ENCODE measurements at regions not wholly inside any gene's neighbourhood (a gene's known extent, or its start where the extent isn't known, plus 50 kb on each side); places are given as distances from the start of the nearest gene placed in this dataset.

DNA sequence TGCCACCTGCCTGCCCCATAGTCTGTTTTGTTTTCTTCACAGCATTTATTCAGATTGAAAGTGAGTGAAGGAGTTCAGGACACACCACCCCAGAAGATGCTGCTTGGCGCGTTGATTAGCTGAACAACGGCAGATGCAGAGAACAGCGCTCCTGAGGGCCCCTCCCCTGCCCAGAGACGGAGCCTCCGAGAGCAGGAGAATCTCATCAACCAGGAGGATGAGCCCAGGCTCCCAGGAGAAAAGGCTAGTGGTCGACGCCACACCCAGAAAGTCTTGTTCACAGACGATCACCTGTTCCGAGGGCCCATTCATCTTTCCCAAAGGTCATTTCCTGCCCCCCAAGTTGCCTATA, 180.4 kb upstream of the PPP1R26 start:
- DNase-seq: no peak

DNA sequence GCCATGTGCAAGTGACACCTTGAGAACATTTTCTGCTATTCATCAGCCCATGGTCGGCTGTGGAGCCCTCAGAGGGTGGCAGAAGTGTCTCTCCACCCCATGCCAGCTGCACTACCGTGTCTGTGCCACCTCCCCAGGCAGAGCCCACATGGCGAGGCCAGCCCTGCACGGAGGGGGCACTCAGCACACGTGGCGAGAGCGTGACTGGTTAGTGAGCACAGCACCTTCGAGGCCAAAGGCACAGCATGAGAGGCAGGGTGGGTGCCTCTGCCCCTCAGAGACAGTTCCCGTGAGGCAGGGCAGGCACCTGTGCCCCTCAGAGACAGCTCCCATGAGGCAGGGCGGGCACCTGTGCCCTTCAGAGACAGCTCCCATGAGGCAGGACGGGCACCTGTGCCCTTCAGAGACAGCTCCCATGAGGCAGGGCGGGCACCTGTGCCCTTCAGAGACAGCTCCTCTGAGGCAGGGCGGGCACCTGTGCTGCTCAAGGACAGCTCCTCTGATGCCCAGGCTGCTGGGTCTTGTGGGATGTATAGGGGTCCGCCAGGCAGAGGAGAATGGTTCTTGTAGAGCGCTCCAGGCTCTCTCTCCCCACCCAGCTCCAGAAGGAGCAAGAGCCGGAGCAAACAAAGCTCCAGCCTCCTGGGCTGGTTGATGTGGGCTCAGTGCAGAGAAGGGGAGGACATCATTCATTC, 179.8 kb upstream of the PPP1R26 start:
- no peak for DNase-seq

DNA sequence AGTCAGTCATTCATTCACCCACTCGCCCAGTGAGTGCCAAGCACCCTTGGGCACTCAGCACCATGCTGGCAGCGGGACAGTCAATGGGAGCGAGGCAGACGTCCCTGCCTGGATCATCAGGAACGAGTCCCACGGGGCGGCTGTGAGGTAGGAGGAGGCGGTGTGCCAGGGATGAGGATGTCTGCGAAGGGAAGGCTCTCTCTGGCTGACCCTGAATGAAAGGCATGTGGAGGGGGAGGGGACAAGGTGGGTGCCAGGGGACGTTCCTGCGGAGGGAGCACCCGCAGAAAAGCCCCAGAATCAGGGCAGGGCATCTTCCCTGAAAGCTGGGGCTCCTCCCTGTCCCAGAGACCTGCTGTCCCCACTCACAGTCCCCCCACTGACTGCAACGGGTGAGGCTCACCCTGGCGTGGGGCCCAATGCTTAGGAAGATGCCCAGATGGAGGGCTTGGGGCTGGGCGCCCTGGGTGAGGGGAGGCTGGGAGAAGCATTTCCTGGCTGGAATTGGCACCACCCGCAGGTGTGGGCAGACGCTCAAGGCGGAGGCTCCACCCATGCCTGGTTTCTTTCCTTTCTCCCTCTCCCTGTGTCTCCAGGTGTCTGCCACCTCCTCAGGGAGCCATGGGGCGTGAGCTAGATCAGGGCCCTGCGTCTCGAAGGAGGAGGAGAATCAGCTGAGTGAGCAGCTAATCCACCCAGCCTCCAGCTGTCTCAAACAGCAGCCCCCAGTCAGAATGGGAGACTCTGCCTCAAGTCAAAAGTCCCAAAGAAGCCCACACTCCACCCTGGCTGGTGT, 179.0 kb upstream of the PPP1R26 start:
- DNase-seq: no peak

DNA sequence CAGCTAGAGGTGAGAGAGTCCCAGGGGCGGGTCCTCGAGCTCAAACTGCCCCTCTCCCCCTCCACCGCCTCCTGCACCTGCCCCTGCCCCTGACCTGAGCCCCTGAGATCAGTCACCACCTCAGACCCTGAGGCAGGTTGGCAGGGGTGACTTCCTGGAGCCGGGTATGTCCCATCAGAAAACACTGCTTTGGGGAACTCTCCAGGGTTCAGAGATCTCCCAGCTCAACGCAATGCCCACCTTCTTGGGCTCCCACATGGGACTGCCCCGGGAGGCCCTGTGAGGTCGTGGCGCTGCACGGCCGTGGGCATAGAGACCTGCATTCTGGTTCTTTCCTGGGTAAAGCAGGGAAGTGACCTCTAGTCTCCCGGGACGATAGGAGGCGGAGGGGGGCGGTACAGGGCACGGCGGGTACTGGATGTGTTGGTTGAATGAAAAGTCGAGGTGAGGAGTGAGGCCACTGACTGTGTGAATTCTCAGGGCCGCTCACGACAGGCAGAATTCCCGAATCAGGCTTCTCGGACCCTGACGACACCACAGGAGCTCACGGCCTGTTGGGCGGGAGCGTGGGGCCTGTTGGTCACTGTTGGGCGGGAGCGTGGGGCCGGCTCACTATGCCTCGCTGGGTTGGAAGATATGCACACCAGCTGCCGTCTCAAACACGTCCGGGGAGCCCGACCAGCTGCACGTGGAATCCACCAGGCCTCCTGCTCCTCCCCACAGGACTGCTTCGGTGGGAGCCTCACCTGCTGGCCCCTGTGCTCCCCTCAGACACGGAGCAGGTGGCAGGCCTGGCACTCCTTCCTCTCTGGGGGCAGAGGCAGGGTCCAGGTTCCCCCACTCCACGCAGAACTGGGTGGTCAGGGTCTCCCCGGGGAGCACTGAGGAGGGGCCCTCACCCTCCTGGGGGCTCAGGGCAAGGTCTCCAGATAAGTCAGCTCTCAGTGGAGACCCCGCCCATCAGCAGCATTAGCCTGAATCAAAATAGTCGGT, 178.0 kb upstream of the PPP1R26 start:
- no peak for DNase-seq

DNA sequence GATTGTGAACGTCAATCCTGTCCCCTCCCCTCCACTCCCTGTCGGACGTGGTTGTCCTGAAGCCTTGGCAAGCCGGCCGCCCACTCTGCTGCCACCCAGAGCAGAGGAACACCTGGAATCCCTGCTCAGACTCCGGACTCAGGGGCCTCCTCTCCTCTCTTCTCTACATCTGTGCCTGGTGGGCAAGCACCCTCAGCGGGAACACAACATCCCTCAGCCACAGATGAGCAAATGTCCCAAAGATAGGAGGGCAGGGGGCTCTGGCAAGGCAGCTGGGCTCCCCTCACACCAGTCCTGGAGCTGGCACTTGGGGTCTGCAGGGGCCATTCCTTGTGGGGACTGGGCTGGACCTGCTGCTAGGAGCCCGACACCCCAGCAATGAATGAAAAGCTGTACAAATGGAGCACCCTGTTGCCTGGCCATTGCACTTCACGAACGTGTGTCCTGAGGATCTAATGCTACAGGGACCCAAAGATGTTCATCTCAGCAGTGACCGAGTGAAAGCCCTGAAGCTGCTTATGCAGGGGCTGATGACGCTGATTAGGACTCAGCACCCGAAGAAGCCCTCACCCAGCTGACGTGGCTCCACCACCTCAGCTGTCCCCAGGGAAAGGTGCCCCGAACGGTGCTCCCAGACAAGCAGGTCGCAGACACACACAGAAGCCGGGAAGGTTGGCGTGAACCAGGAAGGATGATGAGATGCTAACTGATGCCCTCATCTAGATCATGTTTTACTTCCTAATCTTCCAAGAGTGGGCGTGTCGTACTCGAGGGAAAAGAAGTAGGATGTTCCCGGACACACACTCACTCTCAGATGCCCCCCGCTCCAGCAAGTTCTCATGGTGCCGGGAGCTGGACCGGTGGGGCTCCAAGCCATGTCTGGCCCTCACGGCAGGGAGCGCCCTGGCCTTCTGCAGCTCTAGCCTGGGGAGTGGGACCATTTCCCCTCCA, 177.0 kb upstream of the PPP1R26 start:
- DNase-seq: no peak

DNA sequence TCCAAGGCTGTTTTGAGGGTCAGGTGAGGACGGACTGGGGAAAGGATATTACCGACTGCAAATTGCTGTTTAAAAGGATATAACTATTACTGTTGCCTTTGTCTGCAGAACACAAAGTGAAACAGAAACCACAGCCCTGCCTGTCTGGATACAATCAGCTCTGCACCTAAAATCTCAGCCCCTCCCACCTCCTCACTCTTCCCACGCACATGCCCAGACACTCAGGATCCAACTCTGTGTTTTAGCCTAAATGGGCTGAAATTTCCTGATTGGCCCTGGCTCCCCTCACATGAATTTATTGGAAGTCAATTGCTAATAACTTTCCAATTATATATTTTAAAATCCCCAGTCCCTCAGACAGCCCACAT, 176.3 kb upstream of the PPP1R26 start:
- DNase-seq: no peak

DNA sequence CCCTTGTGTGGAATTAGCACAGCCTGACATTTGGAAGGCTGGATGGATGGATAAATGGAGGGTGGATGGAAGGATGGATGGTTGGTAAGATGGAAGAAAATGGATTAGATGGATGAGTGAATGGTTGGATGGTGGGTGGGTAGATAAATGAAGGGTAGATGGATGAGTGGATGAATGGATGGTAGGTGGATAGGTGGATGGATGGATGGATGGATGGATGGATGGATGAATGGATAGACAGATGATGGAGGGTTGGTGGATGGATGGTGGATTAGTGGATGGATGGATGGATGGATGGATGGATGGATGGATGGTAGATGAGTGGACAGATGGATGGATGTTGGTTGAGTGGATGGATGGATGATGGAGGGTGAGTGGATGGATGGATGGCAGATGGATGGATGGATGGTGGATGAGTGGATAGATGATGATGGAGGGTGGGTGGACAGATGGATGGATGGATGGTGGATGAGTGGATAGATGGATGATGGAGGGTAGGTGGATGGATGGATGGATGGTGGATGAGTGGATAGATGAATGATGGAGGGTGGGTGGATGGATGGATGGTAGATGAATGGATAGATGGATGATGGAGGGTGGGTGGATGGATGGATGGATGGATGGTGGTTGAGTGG, 175.6 kb upstream of the PPP1R26 start:
- no peak for DNase-seq

DNA sequence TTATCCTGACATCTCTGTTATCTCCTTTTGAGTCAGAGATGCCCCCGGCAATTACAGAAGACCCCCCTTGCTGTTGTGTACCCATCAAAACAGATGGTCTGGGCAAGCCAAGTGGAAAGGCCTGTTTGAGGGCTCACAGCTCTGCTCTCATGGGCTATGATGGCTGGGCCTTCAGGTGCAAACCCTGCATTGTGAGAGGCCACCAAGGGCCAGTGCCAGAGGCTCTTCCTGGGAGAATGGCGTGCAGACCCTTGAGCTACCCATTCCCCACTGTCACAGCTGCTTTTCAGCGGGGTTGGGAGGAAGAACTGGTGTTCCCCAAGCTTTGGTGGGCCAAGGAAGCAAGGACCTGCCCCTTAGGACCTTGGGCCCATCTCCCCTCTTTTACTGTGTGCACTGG, 174.7 kb upstream of the PPP1R26 start:
- no peak for DNase-seq

DNA sequence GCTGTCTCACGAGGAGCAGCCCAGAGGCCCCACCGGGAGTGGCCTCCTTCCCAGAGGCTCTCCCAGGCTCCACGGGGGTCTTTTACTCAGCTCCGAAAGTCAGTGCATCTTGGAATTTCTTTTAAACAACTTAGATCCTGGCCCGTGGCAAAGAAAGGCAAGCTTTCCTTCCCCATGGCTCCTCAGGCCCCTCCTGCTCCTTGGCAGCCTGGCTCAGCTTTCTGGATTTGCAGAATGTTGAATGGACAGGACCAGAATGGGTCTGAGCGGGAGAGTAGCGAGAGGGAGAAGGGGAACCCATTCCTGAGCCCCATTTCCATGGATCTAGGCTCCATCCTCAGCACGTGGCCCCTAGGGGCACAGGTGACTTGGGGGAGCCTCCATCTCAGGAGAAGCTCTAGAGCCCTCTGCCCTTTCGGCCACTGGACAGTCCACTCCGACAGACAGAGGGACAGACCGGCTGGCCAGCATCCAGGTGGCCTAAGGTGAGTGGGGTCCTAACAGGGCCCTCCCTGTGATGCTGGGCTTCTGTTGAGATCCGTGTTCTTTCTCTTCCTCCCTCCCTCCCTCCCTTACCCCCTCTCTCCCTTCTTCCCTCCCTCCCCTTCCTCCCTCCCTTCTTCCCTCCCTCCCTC, 173.9 kb upstream of the PPP1R26 start:
- no peak for DNase-seq

DNA sequence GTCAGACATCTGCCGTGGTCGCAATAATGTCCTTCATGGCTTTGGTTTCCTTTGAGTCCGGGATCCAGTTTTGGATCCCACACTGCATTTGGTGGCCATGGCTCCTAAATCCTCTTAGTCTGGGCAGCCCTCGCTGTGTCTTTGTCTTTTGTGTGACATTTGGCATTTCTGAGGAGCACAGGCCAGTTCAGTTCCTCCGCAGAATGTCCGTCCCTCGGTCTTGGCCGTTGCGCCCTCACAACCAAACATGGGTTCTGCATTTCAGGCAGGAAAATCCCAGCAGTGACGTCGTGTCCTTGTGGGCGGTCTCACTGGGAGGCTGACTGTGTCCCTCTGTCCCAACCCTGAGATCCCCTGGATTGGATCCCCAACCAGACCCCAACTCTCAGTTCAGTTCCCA, 172.9 kb upstream of the PPP1R26 start:
- DNase-seq: no peak

DNA sequence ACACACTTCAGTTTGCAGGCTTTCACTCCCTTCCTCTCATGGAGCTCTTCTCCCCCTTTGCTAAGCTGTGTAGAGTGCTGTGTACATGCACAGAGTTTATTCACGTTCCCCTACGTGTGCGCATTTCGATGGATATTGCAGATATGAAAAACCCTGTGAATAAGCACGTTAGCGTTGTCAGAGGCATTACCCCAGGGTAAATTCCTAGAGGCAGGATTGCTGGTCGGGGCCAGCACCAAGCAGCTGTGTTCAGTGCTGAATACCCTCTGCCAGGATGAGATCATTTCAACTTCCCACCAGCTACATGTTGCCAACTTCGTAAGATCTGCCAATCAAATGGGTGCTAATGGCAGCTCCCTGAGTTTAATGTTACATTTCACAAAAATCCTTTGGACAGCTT, 172.3 kb upstream of the PPP1R26 start:
- DNase-seq: no peak

DNA sequence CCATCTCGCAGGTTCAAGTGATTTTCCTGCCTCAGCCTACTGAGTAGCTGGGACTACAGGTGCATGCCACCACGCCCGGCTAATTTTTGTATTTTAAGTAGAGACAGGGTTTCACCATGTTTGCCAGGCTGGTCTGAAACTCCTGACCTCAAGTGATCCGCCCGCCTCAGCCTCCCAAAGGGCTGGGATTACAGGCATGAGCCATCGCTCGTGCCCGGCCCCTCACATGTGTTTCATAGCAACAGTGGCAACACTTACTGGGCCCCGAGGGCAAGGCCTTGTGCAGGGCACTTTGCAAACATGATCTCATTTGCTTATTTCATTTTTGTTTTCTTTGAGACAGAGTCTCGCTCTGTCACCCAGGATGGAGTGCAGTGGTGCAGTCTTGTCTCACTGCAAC, 171.7 kb upstream of the PPP1R26 start:
- DNase-seq: peak in 1 of 3 experiments; percentile 3

DNA sequence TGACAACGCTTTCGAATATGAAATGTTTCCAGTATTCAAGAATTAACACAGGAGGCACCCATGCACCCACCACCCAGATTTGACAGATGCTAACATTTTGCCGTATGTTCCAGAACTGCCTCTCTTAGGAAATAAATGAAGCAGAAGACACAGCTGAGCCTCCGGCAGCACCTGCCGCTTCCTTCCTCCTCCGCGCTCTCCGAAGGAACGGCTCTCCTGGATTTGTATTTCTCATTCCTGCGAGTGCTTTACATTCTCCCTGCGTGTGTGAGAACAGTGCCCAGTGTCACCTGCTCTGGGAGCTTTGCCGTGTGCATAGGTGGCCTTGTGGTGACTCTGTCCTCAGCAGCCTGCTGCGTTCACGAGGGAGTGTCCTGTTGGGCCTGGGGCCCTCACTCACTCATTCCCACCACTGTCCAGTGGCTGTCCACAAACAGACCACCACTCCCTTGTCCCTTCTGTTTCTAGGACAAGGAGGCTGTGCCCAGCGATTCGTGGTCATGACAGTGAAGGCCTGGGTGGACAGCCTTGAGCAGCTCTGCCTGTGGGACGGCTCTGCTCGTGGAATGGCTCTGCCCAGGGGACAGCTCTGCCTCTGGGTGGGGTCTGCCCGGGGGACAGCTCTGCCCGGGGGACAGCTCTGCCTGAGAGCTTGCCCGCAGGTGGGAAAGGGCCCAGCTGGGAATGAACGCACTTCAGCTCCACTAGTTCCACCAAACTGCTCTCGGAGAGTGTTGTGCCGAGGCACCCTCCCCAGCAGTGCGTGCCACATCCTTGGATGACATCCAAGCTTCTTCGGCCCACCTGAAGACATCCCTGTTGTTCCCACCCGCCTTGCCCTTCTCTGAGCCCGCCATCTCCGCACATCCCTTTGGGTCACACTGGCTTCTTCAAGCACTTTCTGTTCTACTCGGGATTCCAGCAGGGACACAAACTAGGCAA, 170.5 kb upstream of the PPP1R26 start:
- DNase-seq: peak in 1 of 3 experiments; percentile 42

DNA sequence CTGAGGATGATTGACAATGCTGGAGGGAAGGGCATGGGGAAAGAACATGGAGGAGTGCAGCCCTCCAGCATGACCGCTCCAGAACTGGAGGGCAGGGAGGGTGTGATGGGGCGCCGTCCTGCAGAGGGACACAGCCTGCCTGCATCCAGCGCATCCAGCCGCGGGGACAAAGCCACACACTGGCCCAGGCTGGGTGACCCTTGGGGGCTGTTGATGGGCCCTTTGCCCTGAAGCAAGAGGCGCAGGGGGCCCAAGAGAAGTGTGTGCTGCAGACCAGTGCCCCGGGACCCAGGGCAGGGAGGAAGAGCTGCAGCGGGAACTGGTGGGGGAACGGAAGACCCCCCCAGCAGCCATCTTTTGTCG, 169.8 kb upstream of the PPP1R26 start:
- DNase-seq: no peak

DNA sequence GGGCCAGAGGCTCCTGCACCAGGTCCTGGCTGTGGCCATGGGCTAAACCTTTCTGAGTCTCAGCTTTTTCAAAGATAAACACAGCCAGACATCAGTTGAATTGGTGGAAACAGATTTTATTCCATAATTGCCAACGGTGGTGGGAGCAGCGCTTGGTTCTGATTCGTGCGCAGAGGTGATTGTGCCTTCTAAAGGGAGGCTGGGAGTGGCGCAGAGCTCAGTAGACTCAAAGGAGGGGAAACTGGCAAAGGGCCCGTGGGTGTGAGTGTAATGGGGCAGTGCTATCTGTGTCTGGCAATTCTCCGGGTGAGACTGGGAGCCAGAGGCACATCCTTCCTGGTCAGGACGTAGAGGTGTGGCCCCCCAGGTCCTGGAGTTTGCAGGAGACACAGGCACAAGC, 169.4 kb upstream of the PPP1R26 start:
- no peak for DNase-seq

DNA sequence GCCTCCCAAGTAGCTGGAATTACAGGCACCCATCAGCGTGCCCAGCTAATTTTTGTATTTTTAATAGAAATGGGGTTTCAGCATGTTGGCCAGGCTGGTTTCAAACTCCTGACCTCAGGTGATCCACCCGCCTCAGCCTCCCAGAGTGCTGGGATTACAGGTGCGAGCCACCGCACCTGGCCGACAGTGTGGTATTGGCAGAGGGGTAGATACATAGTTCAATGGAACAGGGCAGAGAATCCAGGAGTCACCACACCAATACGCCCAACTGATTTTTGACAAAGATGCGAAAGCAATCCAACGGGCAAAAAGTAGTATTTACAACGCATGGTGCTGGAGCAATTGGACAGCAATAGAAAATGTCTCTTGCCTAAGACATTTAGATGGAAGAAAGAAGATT, 164.0 kb upstream of the PPP1R26 start:
- no peak for DNase-seq

DNA sequence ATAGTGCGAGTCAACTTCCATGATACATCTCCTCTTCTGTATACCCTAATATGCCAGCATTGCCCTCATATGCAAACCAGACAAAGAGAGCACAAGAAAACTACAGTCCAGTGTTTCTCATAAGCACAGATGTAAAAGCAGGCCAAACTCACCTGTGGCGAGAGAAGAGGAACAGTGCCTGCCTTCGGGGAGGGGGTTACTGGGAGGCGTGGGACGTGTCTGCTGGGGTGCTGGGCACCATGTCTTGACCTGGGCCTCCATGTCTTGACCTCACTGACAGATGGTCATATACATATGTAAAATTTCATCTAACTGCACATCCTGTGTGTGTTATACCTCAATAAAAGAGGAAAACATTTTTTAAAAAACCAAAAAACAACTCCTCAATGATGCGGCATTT, 159.3 kb upstream of the PPP1R26 start:
- no peak for DNase-seq

DNA sequence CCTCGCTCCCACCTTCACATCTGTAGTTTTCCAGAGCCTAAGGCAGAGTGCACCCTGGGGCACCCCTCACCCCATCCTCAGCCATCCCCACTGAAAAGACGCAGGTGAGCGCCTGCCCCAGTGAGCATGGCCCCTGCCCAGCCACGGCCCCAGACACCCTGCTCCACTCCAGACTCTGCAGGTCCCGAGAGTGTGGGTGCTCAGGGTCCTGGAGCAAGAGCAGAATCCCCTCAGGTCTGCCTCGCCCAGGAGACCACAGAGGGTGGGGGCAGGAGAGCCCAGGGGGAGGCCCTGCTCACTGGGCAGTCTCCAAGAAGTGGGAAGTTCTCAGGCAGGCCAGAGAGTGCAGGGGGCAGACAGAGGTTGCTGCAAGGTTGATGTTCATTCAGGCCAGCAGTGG, 158.6 kb upstream of the PPP1R26 start:
- no peak for DNase-seq

DNA sequence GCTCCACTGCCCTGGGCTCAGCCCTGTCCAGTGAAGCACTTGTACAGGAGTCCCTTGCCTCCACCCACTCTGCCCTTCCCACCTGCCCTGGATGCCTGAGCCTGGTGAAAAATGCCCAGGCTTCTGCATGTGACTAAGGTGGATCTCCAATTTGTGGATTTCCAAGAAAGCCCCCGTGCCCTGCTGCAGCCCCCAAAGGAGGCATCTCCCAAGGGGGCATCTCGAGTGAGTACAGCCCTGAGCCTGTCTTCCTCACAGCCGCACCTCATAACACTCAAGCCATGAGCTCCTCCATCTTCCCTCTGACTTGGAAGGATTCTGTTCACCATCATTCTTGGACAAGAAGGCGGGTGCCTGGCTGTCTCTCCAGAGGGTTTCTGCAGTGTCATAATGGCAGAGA, 158.0 kb upstream of the PPP1R26 start:
- DNase-seq: no peak

DNA sequence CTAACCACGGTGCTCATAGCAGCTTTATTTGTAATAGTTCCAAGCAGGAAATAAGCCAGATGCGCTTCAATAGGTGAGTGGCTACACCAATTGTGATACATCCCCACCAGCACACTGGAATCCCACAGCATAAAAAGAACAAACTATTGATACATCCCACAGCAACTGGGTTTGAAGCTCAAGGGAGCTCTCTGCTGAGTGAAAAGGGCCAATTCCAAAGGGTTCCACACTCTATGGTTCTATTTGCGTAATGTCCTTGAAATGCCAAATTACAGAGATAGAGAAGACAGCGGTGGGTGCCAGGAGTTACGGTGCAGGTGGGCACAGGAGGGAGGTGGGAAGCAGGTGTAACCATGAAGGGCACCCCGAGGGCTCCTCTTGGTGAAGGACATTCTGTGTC, 155.3 kb upstream of the PPP1R26 start:
- no peak for DNase-seq
